ENCODE measurements at regions not wholly inside any gene's neighbourhood (a gene's known extent, or its start where the extent isn't known, plus 50 kb on each side); places are given as distances from the start of the nearest gene placed in this dataset.

DNA sequence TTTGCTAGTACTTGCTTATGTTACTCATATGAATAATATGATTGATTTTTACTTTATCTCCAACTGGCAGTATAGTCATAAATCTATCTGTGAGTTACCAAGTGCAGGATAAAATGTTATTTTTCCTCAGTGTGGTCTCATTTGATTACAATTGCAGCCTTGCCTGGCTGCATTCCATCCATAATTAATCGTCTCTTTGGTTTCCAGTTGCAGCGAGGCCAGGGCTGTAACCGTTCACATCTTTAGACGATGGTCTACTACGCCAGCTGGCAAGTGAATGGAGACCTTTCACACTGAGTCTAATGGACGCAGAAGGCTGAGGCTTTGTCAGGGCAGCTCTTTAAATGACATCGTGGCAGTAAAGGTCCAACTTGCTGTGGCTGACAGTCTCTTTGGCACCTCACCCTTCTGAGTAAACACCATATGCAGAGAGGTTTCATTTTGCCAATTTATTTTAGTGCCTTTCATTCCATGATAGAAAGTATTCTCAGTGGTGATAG, 84.0 kb downstream of the ARL4A start:
- DNase-seq: peak in 1 of 2 donors; percentile 55
- Histone ChIP-seq H3K4me1 (ENCODE audit: control insufficient read depth in 1 of 2, insufficient read depth in 2 of 2, low read length in 2 of 2) (no peaks in the 10 kb centered on the region), H3K27me3 (ENCODE audit: control insufficient read depth in 1 of 2, insufficient read depth in 2 of 2, low read length in 1 of 2) (no peaks in the 10 kb centered on the region), H3K27ac (ENCODE audit: low read depth in 1 of 2, low read length in 2 of 2) (no peak overlapping the region), H3K9me3 (ENCODE audit: control insufficient read depth, low read length) (no peaks in the 10 kb centered on the region), H3K36me3 (ENCODE audit: control insufficient read depth in 1 of 2, insufficient read depth in 2 of 2, low read length in 1 of 2) (no peaks in the 10 kb centered on the region), H3K4me3 (ENCODE audit: low read length in 2 of 2) (no peak overlapping the region)
- 1 to 4% methylated on average over 7 of the region's 7 CpGs for WGBS, 2 donors
- intact Hi-C loops (cut with DNase I): no loop called here
- peak; percentile 71 for ATAC-seq (ENCODE audit: low FRiP score)

DNA sequence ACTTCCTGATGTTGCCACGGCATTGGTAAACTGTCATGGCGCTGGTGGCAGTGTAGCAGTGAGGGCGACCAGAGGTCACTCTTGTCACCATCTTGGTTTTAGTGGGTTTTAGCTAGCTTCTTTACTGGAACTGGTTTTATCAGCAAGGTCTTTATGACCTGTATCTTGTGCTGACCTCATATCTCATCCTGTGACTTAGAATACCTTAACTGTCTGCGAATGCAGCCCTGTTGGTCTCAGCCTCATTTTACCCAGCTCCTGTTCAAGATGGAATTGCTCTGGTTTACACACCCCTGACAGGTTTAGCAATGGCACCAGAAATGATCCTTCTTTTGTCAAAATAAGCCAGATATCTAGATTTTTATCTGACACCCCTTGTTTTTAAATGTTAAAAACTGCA, 85.3 kb downstream of the ARL4A start:
- no peaks in the 10 kb centered on the region for H3K4me1 ChIP-seq (ENCODE audit: control insufficient read depth in 1 of 2, insufficient read depth in 2 of 2, low read length in 2 of 2)
- intact Hi-C loops (cut with DNase I): no loop called here
- H3K27me3 ChIP-seq (ENCODE audit: control insufficient read depth in 1 of 2, insufficient read depth in 2 of 2, low read length in 1 of 2): no peaks in the 10 kb centered on the region
- 98% methylated on average over 4 of the region's 4 CpGs for WGBS, 2 donors
- ATAC-seq (ENCODE audit: low FRiP score) (no peak), DNase-seq (no peak)
- no peaks in the 10 kb centered on the region for H3K9me3 ChIP-seq (ENCODE audit: control insufficient read depth, low read length)
- H3K36me3 ChIP-seq (ENCODE audit: control insufficient read depth in 1 of 2, insufficient read depth in 2 of 2, low read length in 1 of 2): no peaks in the 10 kb centered on the region
- H3K27ac ChIP-seq (ENCODE audit: low read depth in 1 of 2, low read length in 2 of 2): no peak overlapping the region
- no peak overlapping the region for H3K4me3 ChIP-seq (ENCODE audit: low read length in 2 of 2)

DNA sequence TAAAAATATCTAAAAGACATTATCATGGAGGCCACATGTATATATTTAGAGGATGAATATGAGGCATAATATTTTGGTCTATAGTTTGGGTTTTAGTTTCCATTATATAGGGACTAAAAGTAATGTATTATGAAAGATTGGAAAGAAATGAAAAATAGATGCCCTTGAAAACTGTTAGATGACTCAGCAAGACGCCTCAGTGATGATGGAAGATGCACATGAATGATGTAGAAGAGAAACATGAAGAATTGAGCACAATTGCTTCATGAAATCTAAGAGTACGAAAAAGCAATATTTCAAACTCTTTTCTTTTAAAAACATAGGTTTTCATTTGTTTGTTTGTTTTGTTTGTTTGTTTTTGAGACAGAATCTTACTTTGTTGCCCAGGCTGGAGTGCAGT, 89.8 kb downstream of the ARL4A start:
- intact Hi-C loops (cut with DNase I): no loop called here
- no peaks in the 10 kb centered on the region for H3K36me3 ChIP-seq (ENCODE audit: control insufficient read depth in 1 of 2, insufficient read depth in 2 of 2, low read length in 1 of 2)
- no peak overlapping the region for H3K4me3 ChIP-seq (ENCODE audit: low read length in 2 of 2)
- no peak overlapping the region for H3K27ac ChIP-seq (ENCODE audit: low read depth in 1 of 2, low read length in 2 of 2)
- H3K4me1 ChIP-seq (ENCODE audit: control insufficient read depth in 1 of 2, insufficient read depth in 2 of 2, low read length in 2 of 2): no peaks in the 10 kb centered on the region
- DNase-seq: no peak
- no peaks in the 10 kb centered on the region for H3K27me3 ChIP-seq (ENCODE audit: control insufficient read depth in 1 of 2, insufficient read depth in 2 of 2, low read length in 1 of 2)
- no peak for ATAC-seq (ENCODE audit: low FRiP score)
- 93 to 96% methylated on average over 2 of the region's 2 CpGs for WGBS, 2 donors
- H3K9me3 ChIP-seq (ENCODE audit: control insufficient read depth, low read length): no peaks in the 10 kb centered on the region

DNA sequence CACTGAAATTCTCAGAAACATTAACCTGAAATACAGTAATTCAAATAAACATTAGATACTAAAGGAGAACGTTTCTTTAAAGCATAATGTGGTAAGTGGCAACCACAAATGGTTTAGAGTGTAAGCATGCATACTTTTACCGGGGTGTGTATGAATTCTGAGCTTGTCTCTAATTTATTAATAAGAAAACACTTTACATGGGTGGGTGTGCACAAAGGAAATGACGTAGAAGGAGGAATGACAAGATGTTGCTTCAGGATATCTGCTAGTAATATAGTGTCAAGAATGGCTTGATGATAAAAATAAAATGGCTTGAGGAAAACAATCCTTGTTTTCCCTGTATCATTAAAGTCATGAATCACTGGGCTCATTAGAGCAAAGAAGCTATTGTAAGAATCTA, 92.5 kb downstream of the ARL4A start:
- intact Hi-C loops (cut with DNase I): no loop called here
- no peaks in the 10 kb centered on the region for H3K9me3 ChIP-seq (ENCODE audit: control insufficient read depth, low read length)
- H3K36me3 ChIP-seq (ENCODE audit: control insufficient read depth in 1 of 2, insufficient read depth in 2 of 2, low read length in 1 of 2): no peaks in the 10 kb centered on the region
- no peak overlapping the region for H3K4me3 ChIP-seq (ENCODE audit: low read length in 2 of 2)
- H3K27ac ChIP-seq (ENCODE audit: low read depth in 1 of 2, low read length in 2 of 2): no peak overlapping the region
- no peaks in the 10 kb centered on the region for H3K27me3 ChIP-seq (ENCODE audit: control insufficient read depth in 1 of 2, insufficient read depth in 2 of 2, low read length in 1 of 2)
- H3K4me1 ChIP-seq (ENCODE audit: control insufficient read depth in 1 of 2, insufficient read depth in 2 of 2, low read length in 2 of 2): no peaks in the 10 kb centered on the region
- DNase-seq (no peak), ATAC-seq (ENCODE audit: low FRiP score) (no peak)
- 20 to 35% methylated on average over 3 of the region's 3 CpGs for WGBS, 2 donors

DNA sequence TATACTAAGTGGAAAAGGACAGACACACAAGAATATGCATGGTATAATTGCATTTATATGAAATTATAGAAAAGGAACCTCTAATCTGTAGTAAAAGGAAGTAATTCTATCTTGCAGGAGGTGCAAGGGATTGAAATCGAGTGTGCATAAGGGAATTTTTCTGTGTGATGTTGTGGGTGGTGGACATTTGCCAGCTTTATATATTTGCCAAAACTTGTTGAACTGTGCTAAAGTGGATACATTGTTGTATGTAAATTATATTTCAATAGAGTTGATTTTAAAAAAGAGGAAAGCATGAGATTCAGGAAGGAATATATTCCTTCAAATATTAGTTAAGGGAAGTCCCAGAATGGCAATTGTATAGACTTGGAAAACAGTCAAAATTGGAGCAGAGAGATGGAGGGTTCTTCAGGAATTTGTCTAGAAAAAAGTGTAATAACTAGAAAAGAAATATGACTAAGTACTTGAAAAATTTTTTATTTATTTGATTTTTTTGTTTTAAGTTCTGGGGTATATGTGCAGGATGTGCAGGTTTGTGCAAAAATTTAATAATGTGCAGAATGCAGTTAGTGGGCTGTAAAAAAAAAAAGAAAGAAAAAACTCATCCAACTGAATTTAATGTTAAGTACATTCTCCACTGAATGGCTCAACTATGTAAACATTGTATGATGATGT, 96.1 kb downstream of the ARL4A start:
- Histone ChIP-seq H3K4me3 (ENCODE audit: low read length in 2 of 2) (no peak overlapping the region), H3K4me1 (ENCODE audit: control insufficient read depth in 1 of 2, insufficient read depth in 2 of 2, low read length in 2 of 2) (no peaks in the 10 kb centered on the region), H3K9me3 (ENCODE audit: control insufficient read depth, low read length) (no peaks in the 10 kb centered on the region), H3K27ac (ENCODE audit: low read depth in 1 of 2, low read length in 2 of 2) (no peak overlapping the region), H3K27me3 (ENCODE audit: control insufficient read depth in 1 of 2, insufficient read depth in 2 of 2, low read length in 1 of 2) (no peaks in the 10 kb centered on the region), H3K36me3 (ENCODE audit: control insufficient read depth in 1 of 2, insufficient read depth in 2 of 2, low read length in 1 of 2) (no peaks in the 10 kb centered on the region)
- ATAC-seq (ENCODE audit: low FRiP score) (no peak), DNase-seq (no peak)
- intact Hi-C loops (cut with DNase I): no loop called here
- 20 to 23% methylated on average over 1 of the region's 1 CpG for WGBS, 2 donors

DNA sequence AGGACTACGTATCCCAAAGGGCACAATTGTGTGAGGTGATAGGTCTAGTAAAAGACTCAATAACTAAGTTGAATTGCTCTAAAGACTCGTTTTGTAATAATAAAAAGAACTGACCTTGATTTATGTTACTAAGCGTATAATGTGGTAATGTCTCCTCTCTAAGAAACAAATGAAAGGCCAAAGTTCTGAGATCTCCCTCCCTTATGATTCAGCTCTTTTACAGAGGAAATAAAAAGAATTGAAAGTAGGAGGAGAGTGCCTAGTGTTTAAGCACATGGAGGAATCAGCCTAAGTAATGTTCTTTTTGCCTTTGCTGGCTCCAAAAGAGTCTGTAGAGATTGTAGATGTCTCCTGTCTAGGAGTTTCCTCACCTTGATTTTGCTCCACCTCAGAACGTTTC, 98.0 kb downstream of the ARL4A start:
- no peak for ATAC-seq (ENCODE audit: low FRiP score)
- no peak overlapping the region for H3K27ac ChIP-seq (ENCODE audit: low read depth in 1 of 2, low read length in 2 of 2)
- WGBS, 2 donors: 85 to 89% methylated on average over 4 of the region's 4 CpGs

DNA sequence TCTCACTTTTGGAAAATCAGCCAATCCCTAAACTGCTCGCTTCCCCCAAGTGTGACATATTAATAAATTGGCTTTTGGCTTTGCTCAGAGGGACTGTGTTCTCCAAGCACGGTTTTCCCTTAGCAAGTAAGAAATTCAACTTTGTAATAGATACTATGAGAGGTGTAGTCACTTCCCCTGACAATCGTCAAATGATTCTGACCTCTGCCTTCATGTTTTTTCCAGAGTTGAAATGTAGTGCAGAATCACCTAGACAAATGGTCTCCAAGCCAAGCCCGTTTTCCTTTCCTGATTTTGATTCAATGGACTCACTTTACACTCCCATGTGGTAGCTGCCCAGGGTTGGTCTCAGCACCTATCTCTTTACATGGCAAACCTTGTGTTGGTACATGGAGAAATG, 99.1 kb downstream of the ARL4A start:
- no peak for DNase-seq
- 78 to 81% methylated on average over 4 of the region's 4 CpGs for WGBS, 2 donors
- Histone ChIP-seq H3K27me3 (ENCODE audit: control insufficient read depth in 1 of 2, insufficient read depth in 2 of 2, low read length in 1 of 2) (no peaks in the 10 kb centered on the region), H3K4me1 (ENCODE audit: control insufficient read depth in 1 of 2, insufficient read depth in 2 of 2, low read length in 2 of 2) (no peaks in the 10 kb centered on the region), H3K36me3 (ENCODE audit: control insufficient read depth in 1 of 2, insufficient read depth in 2 of 2, low read length in 1 of 2) (no peaks in the 10 kb centered on the region), H3K27ac (ENCODE audit: low read depth in 1 of 2, low read length in 2 of 2) (no peak overlapping the region), H3K9me3 (ENCODE audit: control insufficient read depth, low read length) (no peaks in the 10 kb centered on the region), H3K4me3 (ENCODE audit: low read length in 2 of 2) (no peak overlapping the region)
- ATAC-seq (ENCODE audit: low FRiP score): no peak
- intact Hi-C loops (cut with DNase I): no loop called here

More for the DNA sequence above, 98.0 kb downstream of the ARL4A start:
- Histone ChIP-seq H3K36me3 (ENCODE audit: control insufficient read depth in 1 of 2, insufficient read depth in 2 of 2, low read length in 1 of 2) (no peaks in the 10 kb centered on the region), H3K9me3 (ENCODE audit: control insufficient read depth, low read length) (no peaks in the 10 kb centered on the region), H3K4me3 (ENCODE audit: low read length in 2 of 2) (no peak overlapping the region), H3K27me3 (ENCODE audit: control insufficient read depth in 1 of 2, insufficient read depth in 2 of 2, low read length in 1 of 2) (no peaks in the 10 kb centered on the region), H3K4me1 (ENCODE audit: control insufficient read depth in 1 of 2, insufficient read depth in 2 of 2, low read length in 2 of 2) (no peaks in the 10 kb centered on the region)
- DNase-seq: no peak
- intact Hi-C loops (cut with DNase I): no loop called here

DNA sequence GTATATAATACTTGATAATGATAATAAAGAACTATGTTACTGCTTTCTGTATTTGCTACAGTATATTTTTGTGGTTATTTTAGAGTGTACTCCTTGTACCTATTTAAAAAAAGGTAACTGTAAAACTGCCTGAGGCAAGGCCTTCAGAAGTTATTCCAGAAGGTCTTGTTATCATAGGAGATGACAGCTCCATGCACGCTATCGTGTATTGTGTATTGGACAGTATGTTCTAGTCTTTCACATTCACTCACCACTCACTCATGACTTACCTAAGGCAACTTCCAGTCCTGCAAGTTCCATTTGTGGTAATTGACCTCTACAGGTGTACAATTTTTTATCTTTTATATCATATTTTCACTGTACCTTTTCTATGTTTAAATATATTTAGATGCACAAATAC, 100.7 kb downstream of the ARL4A start:
- Histone ChIP-seq H3K9me3 (ENCODE audit: control insufficient read depth, low read length) (no peaks in the 10 kb centered on the region), H3K27me3 (ENCODE audit: control insufficient read depth in 1 of 2, insufficient read depth in 2 of 2, low read length in 1 of 2) (no peaks in the 10 kb centered on the region), H3K4me3 (ENCODE audit: low read length in 2 of 2) (no peak overlapping the region), H3K4me1 (ENCODE audit: control insufficient read depth in 1 of 2, insufficient read depth in 2 of 2, low read length in 2 of 2) (no peaks in the 10 kb centered on the region), H3K27ac (ENCODE audit: low read depth in 1 of 2, low read length in 2 of 2) (no peak overlapping the region), H3K36me3 (ENCODE audit: control insufficient read depth in 1 of 2, insufficient read depth in 2 of 2, low read length in 1 of 2) (no peaks in the 10 kb centered on the region)
- no peak for DNase-seq
- ATAC-seq (ENCODE audit: low FRiP score): no peak
- intact Hi-C loops (cut with DNase I): no loop called here
- WGBS, 2 donors: 92% methylated on average over 2 of the region's 2 CpGs

DNA sequence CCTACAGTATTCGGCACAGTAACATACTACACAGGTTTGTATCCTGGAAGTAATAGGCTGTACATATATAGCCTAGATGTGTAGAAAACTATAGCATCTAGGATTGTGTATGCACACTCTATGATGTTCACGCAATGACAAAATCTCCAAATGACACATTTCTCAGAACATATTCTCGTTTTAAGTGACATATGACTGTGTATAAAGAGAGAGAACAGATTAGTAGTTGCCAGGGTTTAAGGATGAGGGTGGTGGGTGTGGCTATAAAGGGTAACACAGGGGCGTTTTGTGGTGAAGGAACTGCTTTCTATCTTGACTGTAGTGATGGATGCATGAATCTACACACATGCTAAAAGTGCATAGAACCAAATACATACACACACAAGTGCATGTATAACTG, 101.2 kb downstream of the ARL4A start:
- no peak overlapping the region for H3K27ac ChIP-seq (ENCODE audit: low read depth in 1 of 2, low read length in 2 of 2)
- no peak overlapping the region for H3K4me3 ChIP-seq (ENCODE audit: low read length in 2 of 2)
- ATAC-seq (ENCODE audit: low FRiP score) (no peak), DNase-seq (no peak)
- H3K9me3 ChIP-seq (ENCODE audit: control insufficient read depth, low read length): no peaks in the 10 kb centered on the region
- no peaks in the 10 kb centered on the region for H3K36me3 ChIP-seq (ENCODE audit: control insufficient read depth in 1 of 2, insufficient read depth in 2 of 2, low read length in 1 of 2)
- intact Hi-C loops (cut with DNase I): no loop called here
- no peaks in the 10 kb centered on the region for H3K27me3 ChIP-seq (ENCODE audit: control insufficient read depth in 1 of 2, insufficient read depth in 2 of 2, low read length in 1 of 2)
- no peaks in the 10 kb centered on the region for H3K4me1 ChIP-seq (ENCODE audit: control insufficient read depth in 1 of 2, insufficient read depth in 2 of 2, low read length in 2 of 2)
- 70 to 72% methylated on average over 4 of the region's 4 CpGs for WGBS, 2 donors
